NCI-H1436 (cell line): ENCODE measurements at regions not wholly inside any gene's neighbourhood (a gene's known extent, or its start where the extent isn't known, plus 50 kb on each side); places are given as distances from the start of the nearest gene placed in this dataset.
"Not testable (repeated sequence)": the region's sequence is repeated elsewhere in the genome, so short reads cannot be mapped to it uniquely, and the experiment has no call there.

Source experiments
- DNase-seq: peaks from one replicate; lab custom pipeline; 2025; lab: John Stamatoyannopoulos, UW

- DNase-seq: no peak
Observed at GRCh38 chr6:112401083-112401482, 54.0 kb downstream of the RFPL4B start.

DNA sequence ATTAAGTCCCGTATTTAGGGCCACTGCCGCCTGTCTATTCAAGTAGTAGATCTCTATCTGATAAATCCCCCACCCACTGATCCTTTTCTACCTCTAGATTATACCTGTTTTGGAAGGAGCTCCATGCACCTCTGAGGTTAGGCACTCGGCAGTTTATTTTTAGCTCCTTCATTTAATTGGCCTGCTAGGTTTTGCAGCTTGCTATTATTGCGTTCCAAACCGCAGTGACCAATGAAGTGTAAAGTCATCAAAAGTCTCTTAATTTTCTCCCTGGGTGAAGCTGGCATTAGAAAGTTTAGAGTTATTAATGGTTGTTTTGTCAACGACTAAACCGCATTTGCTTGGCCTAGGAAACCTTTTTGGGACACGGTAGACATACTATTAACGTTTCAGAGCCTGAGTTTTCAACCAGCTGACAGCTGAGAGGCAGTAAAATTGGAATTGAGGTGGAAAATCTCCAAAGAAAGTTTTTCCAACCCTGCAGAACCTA lies 60.0 kb downstream of the RFPL4B start:
- DNase-seq: no peak

DNA sequence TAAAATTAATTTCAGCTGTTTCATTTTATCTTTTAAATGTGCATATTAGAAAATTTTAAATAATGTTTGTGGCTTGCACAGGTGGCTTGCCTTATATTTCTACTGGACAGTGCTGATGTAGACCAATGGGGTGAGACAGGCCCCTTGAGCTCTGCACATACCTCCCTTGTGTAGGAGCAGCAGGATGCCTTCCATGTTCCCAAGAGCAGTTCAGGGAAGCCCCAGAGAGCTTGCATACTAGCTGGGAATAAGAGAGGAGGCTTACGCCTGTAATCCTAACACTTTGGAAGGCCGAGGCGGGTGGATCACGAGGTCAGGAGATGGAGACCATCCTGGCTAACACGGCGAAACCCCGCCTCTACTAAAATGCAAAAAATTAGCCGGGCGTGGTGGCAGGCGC lies 61.4 kb downstream of the RFPL4B start:
- DNase-seq: no peak

DNA sequence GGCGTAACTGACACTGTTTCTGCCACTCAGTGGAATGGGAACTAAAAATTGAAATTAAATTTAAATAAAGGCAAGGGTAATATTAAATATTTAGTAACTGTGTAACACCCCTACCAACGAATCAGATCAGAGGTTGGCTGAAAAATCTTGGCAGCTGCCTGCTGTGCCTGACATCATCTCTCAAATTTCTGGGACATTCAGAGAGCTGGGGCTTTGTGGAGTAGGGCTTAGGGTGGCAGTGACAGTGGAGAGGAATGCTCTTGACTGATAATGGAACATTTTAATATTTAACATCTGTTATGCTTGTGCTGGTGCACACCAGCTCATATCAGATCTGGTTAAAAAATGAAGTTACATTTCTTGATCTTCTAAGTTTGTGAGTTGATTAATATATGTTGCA lies 62.2 kb downstream of the RFPL4B start:
- no peak for DNase-seq

DNA sequence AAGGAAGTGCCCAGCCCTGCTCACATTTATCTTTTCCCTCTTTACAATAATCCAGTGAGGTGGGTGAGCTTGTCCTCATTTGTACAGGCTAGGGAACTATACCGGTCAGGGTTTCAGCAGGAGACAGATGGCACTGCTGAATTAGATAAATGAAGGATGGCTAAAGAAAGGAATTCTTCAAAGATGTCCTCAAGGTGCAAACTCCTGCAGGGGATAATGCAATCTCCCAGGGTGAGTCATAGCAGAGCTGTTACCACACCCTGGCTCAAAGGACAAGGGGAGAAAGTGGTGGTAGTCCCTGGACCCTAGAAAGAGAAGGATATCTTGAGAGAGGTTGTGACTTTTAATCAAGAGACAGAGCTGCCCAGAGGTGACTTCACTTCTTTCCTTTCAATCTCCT lies 66.7 kb downstream of the RFPL4B start:
- no peak for DNase-seq

DNA sequence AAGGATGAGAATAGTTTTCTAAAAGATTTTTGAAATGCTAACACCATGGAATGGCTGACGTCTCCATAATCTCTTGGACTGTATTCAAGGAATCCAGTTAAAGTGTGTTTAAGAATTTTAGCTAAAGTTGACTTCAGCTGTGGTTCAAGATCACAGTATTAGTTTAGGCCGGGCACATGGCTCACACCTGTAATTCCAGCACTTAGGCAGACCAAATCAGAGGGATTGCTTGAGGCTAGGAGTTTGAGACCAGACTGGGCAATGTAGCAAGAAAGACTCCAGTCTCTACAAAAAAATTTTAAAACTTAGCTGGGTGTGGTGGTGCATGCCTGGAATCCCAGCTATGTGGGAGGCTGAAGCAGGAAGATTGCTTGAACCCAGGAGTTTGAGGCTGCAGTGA lies 68.2 kb downstream of the RFPL4B start:
- no peak for DNase-seq

GRCh38 chr6:112416866-112417265 lies 69.7 kb downstream of the RFPL4B start:
- DNase-seq: no peak

DNA sequence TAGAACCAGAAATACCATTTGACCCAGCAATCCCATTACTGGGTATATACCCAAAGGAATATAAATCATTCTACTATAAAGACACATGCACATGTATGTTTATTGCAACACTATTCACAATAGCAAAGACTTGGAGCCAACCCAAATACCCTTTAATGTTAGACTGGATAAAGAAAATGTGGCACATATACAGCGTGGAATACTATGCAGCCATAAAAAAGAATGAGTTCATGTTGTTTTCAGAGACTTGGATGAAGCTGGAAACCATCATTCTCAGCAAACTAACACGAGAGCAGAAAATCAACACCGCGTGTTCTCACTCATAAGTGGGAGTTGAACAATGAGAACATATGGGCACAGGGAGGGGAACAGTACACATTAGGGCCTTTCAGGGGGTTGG lies 79.9 kb downstream of the RFPL4B start:
- not testable (repeated sequence) for DNase-seq

GRCh38 chr6:112427499-112427898 lies 80.4 kb downstream of the RFPL4B start:
- DNase-seq: no peak

GRCh38 chr6:112428477-112428876 lies 81.3 kb downstream of the RFPL4B start:
- no peak for DNase-seq

DNA sequence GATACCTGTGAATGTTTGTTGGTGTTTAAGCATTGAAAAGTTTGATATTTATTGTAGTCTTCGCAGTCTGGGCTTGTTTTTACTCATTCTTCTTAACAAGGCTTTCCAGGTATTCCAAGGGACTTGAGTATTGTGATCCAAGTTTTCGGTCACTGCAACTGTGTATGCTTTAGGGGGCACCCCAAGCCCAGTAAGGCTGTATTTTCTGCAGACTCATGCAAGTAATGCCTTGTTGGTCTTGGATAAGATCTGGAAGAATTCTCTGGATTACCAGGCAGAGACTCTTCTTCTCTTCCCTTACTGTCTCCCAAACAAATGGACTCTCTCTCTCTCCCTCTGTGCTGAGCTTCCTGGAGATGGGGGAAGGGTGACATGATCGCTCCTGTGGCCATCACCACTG lies 82.1 kb downstream of the RFPL4B start:
- DNase-seq: no peak

DNA sequence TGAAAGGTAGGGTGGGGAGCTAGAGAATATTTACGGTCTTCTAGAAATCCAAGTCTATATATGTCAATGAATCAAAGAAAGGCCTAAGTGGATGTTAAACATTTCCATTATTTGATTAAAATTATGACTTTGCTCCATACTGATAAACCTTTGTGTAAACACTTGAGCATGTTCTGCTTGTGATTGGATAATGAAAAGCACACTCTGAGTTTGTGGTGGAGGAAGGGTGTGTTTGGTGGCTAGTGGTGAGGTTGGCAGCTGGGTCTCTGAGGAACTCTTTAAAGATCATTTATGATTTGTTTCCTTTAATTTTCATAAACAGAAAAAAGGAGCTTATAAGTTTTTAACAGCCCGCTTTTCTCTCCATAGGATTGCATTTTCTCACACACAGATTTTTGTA lies 84.7 kb downstream of the RFPL4B start:
- no peak for DNase-seq

- DNase-seq: no peak
Observed at GRCh38 chr6:112432853-112433252, 85.7 kb downstream of the RFPL4B start.

DNA sequence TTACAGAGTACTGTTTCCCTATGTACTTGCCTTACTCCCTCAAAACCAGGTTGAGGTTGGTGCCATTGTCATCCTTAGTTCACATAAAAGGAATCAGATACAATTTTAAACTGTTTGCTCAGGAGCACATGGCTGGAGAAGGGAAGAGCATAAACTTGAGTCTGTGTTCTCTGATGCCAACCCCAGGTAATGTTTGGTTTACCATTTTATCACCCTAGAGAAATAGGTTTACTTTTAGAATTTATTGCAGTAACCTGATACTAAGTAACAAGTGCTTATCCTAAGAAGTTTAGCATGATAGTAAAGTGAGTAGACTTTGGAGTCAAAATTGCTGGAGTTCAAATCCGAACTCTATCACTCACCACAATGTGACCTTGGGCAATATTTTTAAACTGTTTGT lies 86.3 kb downstream of the RFPL4B start:
- no peak for DNase-seq

DNA sequence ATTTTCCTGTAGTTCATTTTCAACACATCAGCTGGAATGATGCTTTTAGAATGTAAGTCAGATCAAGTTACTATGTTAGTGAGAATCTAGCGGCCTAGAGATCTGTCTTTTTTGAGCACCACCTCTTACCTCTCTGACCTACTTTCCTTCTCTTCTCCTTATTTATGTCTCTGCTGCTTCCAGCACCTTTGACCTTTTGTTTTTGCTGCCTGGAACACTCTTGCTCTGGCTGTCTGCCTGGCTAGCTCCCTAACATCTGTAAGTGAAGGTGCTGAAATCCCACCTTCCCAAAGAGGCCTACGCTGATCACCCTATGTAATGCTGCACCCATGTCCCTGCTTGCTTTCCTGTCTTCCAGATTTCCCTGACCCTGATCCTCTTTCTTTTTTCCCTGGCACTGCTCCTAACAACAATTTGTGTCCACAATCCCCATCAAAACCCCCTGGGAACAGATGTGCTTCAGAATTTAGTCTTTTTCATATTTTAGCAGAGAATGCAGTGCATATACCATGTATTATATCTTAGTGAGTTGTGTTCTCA lies 87.8 kb downstream of the RFPL4B start:
- no peak for DNase-seq

DNA sequence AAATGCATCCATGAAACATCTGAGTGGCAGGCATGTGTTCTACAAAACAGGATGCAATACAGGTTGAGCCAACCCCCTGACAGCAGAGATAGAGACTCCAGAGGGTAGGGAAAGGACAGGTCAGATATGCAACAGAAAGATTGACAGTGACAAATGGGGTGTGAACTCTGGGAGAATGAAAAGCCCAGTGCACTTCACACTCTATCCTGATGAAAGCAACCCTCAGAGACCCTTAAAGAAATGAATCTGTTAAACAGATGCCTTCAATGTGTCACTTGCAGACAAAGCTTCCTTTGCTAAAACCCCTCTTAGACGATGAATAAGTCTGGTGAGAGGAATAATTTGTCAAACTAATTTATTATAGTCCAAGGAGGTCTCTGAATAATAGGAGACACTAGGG lies 89.9 kb downstream of the RFPL4B start:
- DNase-seq: no peak

GRCh38 chr6:112439010-112439409 lies 91.9 kb downstream of the RFPL4B start:
- no peak for DNase-seq

GRCh38 chr6:112439432-112439831 lies 92.3 kb downstream of the RFPL4B start:
- no peak for DNase-seq

DNA sequence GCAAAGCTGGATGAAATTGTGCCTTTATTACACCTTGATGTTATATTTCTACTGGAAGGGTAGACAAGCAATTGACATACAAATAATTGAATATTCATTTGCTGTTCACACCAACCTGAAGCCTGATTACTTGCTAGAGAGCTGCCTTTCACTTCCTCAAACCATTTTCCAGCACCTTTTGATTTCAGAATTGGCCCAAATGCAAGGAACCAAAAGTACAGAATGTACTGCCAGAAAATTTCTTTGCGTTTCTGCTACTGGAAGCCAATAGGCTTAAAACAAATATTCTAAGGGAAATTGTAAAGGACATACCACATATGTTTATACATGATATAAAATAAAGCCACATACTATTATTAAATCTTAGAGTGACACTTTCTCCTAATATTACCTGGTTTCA lies 94.5 kb downstream of the RFPL4B start:
- DNase-seq: no peak

- DNase-seq: no peak
Observed at GRCh38 chr6:112443179-112444065, 96.3 kb downstream of the RFPL4B start.

- DNase-seq: not testable (repeated sequence)
Observed at GRCh38 chr6:112448786-112449185, 101.7 kb downstream of the RFPL4B start.

GRCh38 chr6:112450663-112451062 lies 103.5 kb downstream of the RFPL4B start:
- no peak for DNase-seq

GRCh38 chr6:112457886-112458285 lies 110.8 kb downstream of the RFPL4B start:
- DNase-seq: no peak
